ENCODE measurements at regions not wholly inside any gene's neighbourhood (a gene's known extent, or its start where the extent isn't known, plus 50 kb on each side); places are given as distances from the start of the nearest gene placed in this dataset.

GRCh38 chr3:168575750-168576149 lies 480.0 kb upstream of the GOLIM4 start:
- H3K9me3 Mint-ChIP-seq (ENCODE audit: low read depth): peaks cover 5% of the 10 kb centered on the region
- H3K27me3 Mint-ChIP-seq: no peaks in the 10 kb centered on the region
- peaks cover 30% of the 10 kb centered on the region for H3K4me1 Mint-ChIP-seq (ENCODE audit: low read depth)
- no peaks in the 10 kb centered on the region for H3K36me3 Mint-ChIP-seq (ENCODE audit: insufficient read depth)
- no peak for DNase-seq (ENCODE audit: low spot score, unreplicated experiment)
- no peak overlapping the region for H3K4me3 Mint-ChIP-seq (ENCODE audit: low read depth)
- TF ChIP-seq CTCF (IDR thresholded peaks at IDR 0.05; ENCODE audit: unreplicated experiment): no peak
- H3K27ac Mint-ChIP-seq: no peak overlapping the region

- TF ChIP-seq CTCF (IDR thresholded peaks at IDR 0.05; ENCODE audit: unreplicated experiment): no peak
Measured at GRCh38 chr3:168574455-168575158, 478.9 kb upstream of the GOLIM4 start.

GRCh38 chr3:168570404-168571155 lies 474.9 kb upstream of the GOLIM4 start:
- Mint-ChIP-seq H3K36me3 (ENCODE audit: insufficient read depth) (no peaks in the 10 kb centered on the region), H3K27ac (no peak overlapping the region), H3K4me3 (ENCODE audit: low read depth) (no peak overlapping the region), H3K4me1 (ENCODE audit: low read depth) (peaks cover 22% of the 10 kb centered on the region), H3K9me3 (ENCODE audit: low read depth) (peaks cover 8% of the 10 kb centered on the region), H3K27me3 (no peaks in the 10 kb centered on the region)
- no peak for TF ChIP-seq CTCF (IDR thresholded peaks at IDR 0.05; ENCODE audit: unreplicated experiment)
- no peak for DNase-seq (ENCODE audit: low spot score, unreplicated experiment)

More at GRCh38 chr3:168574455-168575158, 478.9 kb upstream of the GOLIM4 start:
- no peak overlapping the region for H3K4me3 Mint-ChIP-seq (ENCODE audit: low read depth)
- peaks cover 28% of the 10 kb centered on the region for H3K4me1 Mint-ChIP-seq (ENCODE audit: low read depth)
- H3K36me3 Mint-ChIP-seq (ENCODE audit: insufficient read depth): no peaks in the 10 kb centered on the region
- no peaks in the 10 kb centered on the region for H3K27me3 Mint-ChIP-seq
- H3K27ac Mint-ChIP-seq: peak overlapping the region; percentile 19
- H3K9me3 Mint-ChIP-seq (ENCODE audit: low read depth): peaks cover 5% of the 10 kb centered on the region
- DNase-seq (ENCODE audit: low spot score, unreplicated experiment): no peak

- H3K9me3 Mint-ChIP-seq (ENCODE audit: low read depth): peaks cover 5% of the 10 kb centered on the region
- H3K27ac Mint-ChIP-seq: no peak overlapping the region
- no peaks in the 10 kb centered on the region for H3K36me3 Mint-ChIP-seq (ENCODE audit: insufficient read depth)
- no peaks in the 10 kb centered on the region for H3K27me3 Mint-ChIP-seq
- no peak for DNase-seq (ENCODE audit: low spot score, unreplicated experiment)
- no peak for TF ChIP-seq CTCF (IDR thresholded peaks at IDR 0.05; ENCODE audit: unreplicated experiment)
- H3K4me1 Mint-ChIP-seq (ENCODE audit: low read depth): peaks cover 2% of the 10 kb centered on the region
- no peak overlapping the region for H3K4me3 Mint-ChIP-seq (ENCODE audit: low read depth)
Measured at GRCh38 chr3:168558728-168559411, 463.1 kb upstream of the GOLIM4 start.

GRCh38 chr3:168552251-168552650 lies 456.5 kb upstream of the GOLIM4 start:
- Mint-ChIP-seq H3K36me3 (ENCODE audit: insufficient read depth) (peaks cover 1% of the 10 kb centered on the region), H3K27ac (no peak overlapping the region), H3K27me3 (no peaks in the 10 kb centered on the region), H3K4me3 (ENCODE audit: low read depth) (no peak overlapping the region), H3K9me3 (ENCODE audit: low read depth) (no peaks in the 10 kb centered on the region), H3K4me1 (ENCODE audit: low read depth) (peaks cover 5% of the 10 kb centered on the region)
- DNase-seq (ENCODE audit: low spot score, unreplicated experiment): no peak
- TF ChIP-seq CTCF (IDR thresholded peaks at IDR 0.05; ENCODE audit: unreplicated experiment): no peak

Measured in progenitor cell of endocrine pancreas (in vitro differentiated cells).